ENCODE measurements at regions not wholly inside any gene's neighbourhood (a gene's known extent, or its start where the extent isn't known, plus 50 kb on each side); places are given as distances from the start of the nearest gene placed in this dataset.

DNA sequence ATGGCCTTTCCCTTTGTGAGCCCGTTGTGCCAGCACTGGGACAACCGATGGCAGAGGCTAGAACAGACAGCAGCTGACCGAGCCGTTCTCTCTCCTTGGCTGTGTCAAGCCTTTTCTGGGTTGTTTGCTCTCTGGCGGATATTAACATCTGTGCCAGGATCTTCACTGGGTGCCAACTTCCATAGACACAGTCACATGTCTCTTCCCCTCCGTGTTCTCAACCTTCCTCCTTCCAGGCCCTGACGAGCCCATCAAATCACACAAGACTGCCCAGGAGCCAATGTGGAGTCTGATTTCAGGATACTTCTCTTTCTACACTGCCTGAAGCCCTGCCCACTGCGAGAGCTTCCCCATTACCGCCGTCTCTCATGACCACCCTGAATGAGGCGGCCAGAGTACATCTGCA lies 111.0 kb upstream of the RALGAPA2 start:
- DNase-seq (ENCODE audit: low read depth, low spot score) (no peak), ATAC-seq (no peak)
- POLR2A ChIA-PET, result no interaction called here
- Histone ChIP-seq H3K27me3 (ENCODE audit: control insufficient read depth, insufficient read depth, low read length) (peaks cover 5% of the 10 kb centered on the region; the same call in 1 of the 2 replicates), H3K9me3 (ENCODE audit: control insufficient read depth, insufficient read depth, low read depth, low read length) (no peaks in the 10 kb centered on the region), H3K36me3 (ENCODE audit: control insufficient read depth, insufficient read depth, low read length) (no peaks in the 10 kb centered on the region), H3K4me3 (ENCODE audit: low read depth in 2 of 2, low read length in 2 of 2) (no peak overlapping the region), H3K27ac (ENCODE audit: low read length) (no peak overlapping the region), H3K4me1 (ENCODE audit: control insufficient read depth, insufficient read depth, low read length) (no peaks in the 10 kb centered on the region)
- BruUV-seq (replicated peaks), result no TSS peak
- in situ Hi-C loops (cut with HindIII; ENCODE audit: low pct_unique_long_range_greater_than_20kb, low sequenced_read_pairs), result no loop called here
- intact Hi-C loops (cut with micrococcal nuclease; ENCODE audit: unreplicated experiment), result loop anchor here (10.0 kb wide), 1 partner anchor 229 kb away; no protein-coding TSS in a partner anchor
- CTCF ChIA-PET, result interaction anchor here (0.6 kb wide), 1 partner anchor 74 kb away, joined by 4 read pairs; no protein-coding TSS in a partner anchor
- TF ChIP-seq, protein P1, sequence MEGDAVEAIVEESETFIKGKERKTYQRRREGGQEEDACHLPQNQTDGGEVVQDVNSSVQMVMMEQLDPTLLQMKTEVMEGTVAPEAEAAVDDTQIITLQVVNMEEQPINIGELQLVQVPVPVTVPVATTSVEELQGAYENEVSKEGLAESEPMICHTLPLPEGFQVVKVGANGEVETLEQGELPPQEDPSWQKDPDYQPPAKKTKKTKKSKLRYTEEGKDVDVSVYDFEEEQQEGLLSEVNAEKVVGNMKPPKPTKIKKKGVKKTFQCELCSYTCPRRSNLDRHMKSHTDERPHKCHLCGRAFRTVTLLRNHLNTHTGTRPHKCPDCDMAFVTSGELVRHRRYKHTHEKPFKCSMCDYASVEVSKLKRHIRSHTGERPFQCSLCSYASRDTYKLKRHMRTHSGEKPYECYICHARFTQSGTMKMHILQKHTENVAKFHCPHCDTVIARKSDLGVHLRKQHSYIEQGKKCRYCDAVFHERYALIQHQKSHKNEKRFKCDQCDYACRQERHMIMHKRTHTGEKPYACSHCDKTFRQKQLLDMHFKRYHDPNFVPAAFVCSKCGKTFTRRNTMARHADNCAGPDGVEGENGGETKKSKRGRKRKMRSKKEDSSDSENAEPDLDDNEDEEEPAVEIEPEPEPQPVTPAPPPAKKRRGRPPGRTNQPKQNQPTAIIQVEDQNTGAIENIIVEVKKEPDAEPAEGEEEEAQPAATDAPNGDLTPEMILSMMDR (IDR thresholded peaks at IDR 0.05), result no peak
- TF ChIP-seq SIN3A (IDR thresholded peaks at IDR 0.05; ENCODE audit: borderline replicate concordance, insufficient read depth, low read depth, low read length) (no peak), TCF7L2 (IDR thresholded peaks at IDR 0.05; ENCODE audit: low read depth, low read length) (no peak), POLR2AphosphoS5 (IDR thresholded peaks at IDR 0.05; ENCODE audit: low read depth, low read length) (no peak)
- TF ChIP-seq, protein P2, sequence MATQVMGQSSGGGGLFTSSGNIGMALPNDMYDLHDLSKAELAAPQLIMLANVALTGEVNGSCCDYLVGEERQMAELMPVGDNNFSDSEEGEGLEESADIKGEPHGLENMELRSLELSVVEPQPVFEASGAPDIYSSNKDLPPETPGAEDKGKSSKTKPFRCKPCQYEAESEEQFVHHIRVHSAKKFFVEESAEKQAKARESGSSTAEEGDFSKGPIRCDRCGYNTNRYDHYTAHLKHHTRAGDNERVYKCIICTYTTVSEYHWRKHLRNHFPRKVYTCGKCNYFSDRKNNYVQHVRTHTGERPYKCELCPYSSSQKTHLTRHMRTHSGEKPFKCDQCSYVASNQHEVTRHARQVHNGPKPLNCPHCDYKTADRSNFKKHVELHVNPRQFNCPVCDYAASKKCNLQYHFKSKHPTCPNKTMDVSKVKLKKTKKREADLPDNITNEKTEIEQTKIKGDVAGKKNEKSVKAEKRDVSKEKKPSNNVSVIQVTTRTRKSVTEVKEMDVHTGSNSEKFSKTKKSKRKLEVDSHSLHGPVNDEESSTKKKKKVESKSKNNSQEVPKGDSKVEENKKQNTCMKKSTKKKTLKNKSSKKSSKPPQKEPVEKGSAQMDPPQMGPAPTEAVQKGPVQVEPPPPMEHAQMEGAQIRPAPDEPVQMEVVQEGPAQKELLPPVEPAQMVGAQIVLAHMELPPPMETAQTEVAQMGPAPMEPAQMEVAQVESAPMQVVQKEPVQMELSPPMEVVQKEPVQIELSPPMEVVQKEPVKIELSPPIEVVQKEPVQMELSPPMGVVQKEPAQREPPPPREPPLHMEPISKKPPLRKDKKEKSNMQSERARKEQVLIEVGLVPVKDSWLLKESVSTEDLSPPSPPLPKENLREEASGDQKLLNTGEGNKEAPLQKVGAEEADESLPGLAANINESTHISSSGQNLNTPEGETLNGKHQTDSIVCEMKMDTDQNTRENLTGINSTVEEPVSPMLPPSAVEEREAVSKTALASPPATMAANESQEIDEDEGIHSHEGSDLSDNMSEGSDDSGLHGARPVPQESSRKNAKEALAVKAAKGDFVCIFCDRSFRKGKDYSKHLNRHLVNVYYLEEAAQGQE (IDR thresholded peaks at IDR 0.05; ENCODE audit: insufficient read depth in 1 of 2, low read depth in 2 of 2, low read length in 1 of 2), result no peak

DNA sequence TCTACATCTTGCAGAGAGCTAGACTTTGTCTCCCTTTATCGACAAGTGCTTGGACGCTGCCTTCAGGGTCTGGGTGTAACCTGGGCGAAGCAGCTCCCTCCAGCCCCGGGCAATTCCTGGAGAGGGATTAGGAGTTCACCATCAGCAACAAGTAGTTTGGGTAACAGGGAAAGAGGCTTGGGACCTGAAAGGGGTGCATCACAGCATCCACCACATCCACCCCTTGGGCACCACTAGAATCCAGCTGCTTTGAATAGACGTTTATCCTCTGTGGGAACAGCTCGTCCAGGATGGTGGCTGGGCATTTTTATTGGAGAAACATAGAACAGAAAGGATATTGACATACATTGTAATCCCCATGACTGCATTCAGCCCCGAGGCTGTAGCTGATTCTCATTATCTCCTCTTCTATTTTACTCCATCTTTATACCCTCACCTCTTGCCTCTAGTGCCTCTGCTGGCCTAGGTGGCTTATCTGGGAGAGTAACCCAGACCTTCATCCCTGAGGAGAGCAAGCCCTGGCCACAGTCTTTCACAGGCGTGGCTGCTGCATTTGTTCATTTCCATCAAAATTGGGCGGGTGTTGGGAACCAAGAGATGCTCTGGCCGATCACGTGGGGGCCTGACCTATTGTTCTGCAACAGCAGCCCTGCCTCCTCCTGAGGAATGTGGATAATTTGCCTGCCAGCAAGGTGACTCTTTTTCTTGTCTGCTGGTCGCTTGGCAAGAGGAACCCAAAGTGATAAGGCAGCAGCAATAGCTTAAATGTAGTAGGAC lies 109.2 kb upstream of the RALGAPA2 start:
- ATAC-seq (no peak), DNase-seq (ENCODE audit: low read depth, low spot score) (no peak)
- no peaks in the 10 kb centered on the region for H3K36me3 ChIP-seq (ENCODE audit: control insufficient read depth, insufficient read depth, low read length)
- POLR2A ChIA-PET, result no interaction called here
- no peaks in the 10 kb centered on the region for H3K4me1 ChIP-seq (ENCODE audit: control insufficient read depth, insufficient read depth, low read length)
- intact Hi-C loops (cut with micrococcal nuclease; ENCODE audit: unreplicated experiment) (loop anchor here (10.0 kb wide), 1 partner anchor 227 kb away; no protein-coding TSS in a partner anchor), in situ Hi-C loops (cut with HindIII; ENCODE audit: low pct_unique_long_range_greater_than_20kb, low sequenced_read_pairs) (no loop called here)
- H3K4me3 ChIP-seq (ENCODE audit: low read depth in 2 of 2, low read length in 2 of 2), result no peak overlapping the region
- no peak overlapping the region for H3K27ac ChIP-seq (ENCODE audit: low read length)
- H3K9me3 ChIP-seq (ENCODE audit: control insufficient read depth, insufficient read depth, low read depth, low read length), result no peaks in the 10 kb centered on the region
- CTCF ChIA-PET, result no interaction called here
- TF ChIP-seq POLR2AphosphoS5 (IDR thresholded peaks at IDR 0.05; ENCODE audit: low read depth, low read length) (no peak), TCF7L2 (IDR thresholded peaks at IDR 0.05; ENCODE audit: low read depth, low read length) (no peak), SIN3A (IDR thresholded peaks at IDR 0.05; ENCODE audit: borderline replicate concordance, insufficient read depth, low read depth, low read length) (no peak)
- TF ChIP-seq, protein P1 (IDR thresholded peaks at IDR 0.05), result no peak
- TF ChIP-seq, protein P2 (IDR thresholded peaks at IDR 0.05; ENCODE audit: insufficient read depth in 1 of 2, low read depth in 2 of 2, low read length in 1 of 2), result no peak
- BruUV-seq (replicated peaks), result no TSS peak
- H3K27me3 ChIP-seq (ENCODE audit: control insufficient read depth, insufficient read depth, low read length), result peaks cover 3% of the 10 kb centered on the region; the same call in 1 of the 2 replicates
